ENCODE measurements at regions not wholly inside any gene's neighbourhood (a gene's known extent, or its start where the extent isn't known, plus 50 kb on each side); places are given as distances from the start of the nearest gene placed in this dataset.

- Histone ChIP-seq H3K36me3 (ENCODE audit: control insufficient read depth in 2 of 2, insufficient read depth in 2 of 2, low read length in 1 of 2) (no peaks in the 10 kb centered on the region), H3K27me3 (ENCODE audit: control insufficient read depth in 2 of 2, insufficient read depth in 1 of 2, low read length in 1 of 2) (no peaks in the 10 kb centered on the region), H3K27ac (ENCODE audit: low read depth in 1 of 2, low read length in 1 of 2) (no peak overlapping the region), H3K4me1 (ENCODE audit: control insufficient read depth in 2 of 2, insufficient read depth in 2 of 2, low read length in 2 of 2) (no peaks in the 10 kb centered on the region), H3K4me3 (ENCODE audit: low read length in 2 of 2) (no peak overlapping the region), H3K9me3 (ENCODE audit: control insufficient read depth in 2 of 2, insufficient read depth in 1 of 2, low read length in 1 of 2) (no peaks in the 10 kb centered on the region)
- 83% methylated on average over 7 of the region's 7 CpGs for WGBS
- no peak for DNase-seq (ENCODE audit: low read depth in 6 of 9, low spot score in 9 of 9)
These were observed 64.2 kb upstream of the COL1A2 start for GRCh38 chr7:94330269-94331020.

GRCh38 chr7:94332571-94332970 is 62.1 kb upstream of the COL1A2 start:
- DNase-seq (ENCODE audit: low read depth in 6 of 9, low spot score in 9 of 9), result no peak
- Histone ChIP-seq H3K27ac (ENCODE audit: low read depth in 1 of 2, low read length in 1 of 2) (no peak overlapping the region), H3K9me3 (ENCODE audit: control insufficient read depth in 2 of 2, insufficient read depth in 1 of 2, low read length in 1 of 2) (no peaks in the 10 kb centered on the region), H3K27me3 (ENCODE audit: control insufficient read depth in 2 of 2, insufficient read depth in 1 of 2, low read length in 1 of 2) (no peaks in the 10 kb centered on the region), H3K4me3 (ENCODE audit: low read length in 2 of 2) (no peak overlapping the region), H3K4me1 (ENCODE audit: control insufficient read depth in 2 of 2, insufficient read depth in 2 of 2, low read length in 2 of 2) (peaks cover 0 to 15% of the 10 kb centered on the region in 2 donors), H3K36me3 (ENCODE audit: control insufficient read depth in 2 of 2, insufficient read depth in 2 of 2, low read length in 1 of 2) (no peaks in the 10 kb centered on the region)
- WGBS, result 88% methylated on average over 2 of the region's 2 CpGs

- H3K4me1 ChIP-seq (ENCODE audit: control insufficient read depth in 2 of 2, insufficient read depth in 2 of 2, low read length in 2 of 2), result peaks cover 0 to 18% of the 10 kb centered on the region in 2 donors
- H3K27me3 ChIP-seq (ENCODE audit: control insufficient read depth in 2 of 2, insufficient read depth in 1 of 2, low read length in 1 of 2), result no peaks in the 10 kb centered on the region
- no peaks in the 10 kb centered on the region for H3K9me3 ChIP-seq (ENCODE audit: control insufficient read depth in 2 of 2, insufficient read depth in 1 of 2, low read length in 1 of 2)
- H3K36me3 ChIP-seq (ENCODE audit: control insufficient read depth in 2 of 2, insufficient read depth in 2 of 2, low read length in 1 of 2), result no peaks in the 10 kb centered on the region
- no peak overlapping the region for H3K27ac ChIP-seq (ENCODE audit: low read depth in 1 of 2, low read length in 1 of 2)
- H3K4me3 ChIP-seq (ENCODE audit: low read length in 2 of 2), result no peak overlapping the region
- DNase-seq (ENCODE audit: low read depth in 6 of 9, low spot score in 9 of 9), result no peak
These were observed 60.9 kb upstream of the COL1A2 start for GRCh38 chr7:94333810-94334209.

GRCh38 chr7:94335586-94335985 is 59.1 kb upstream of the COL1A2 start:
- WGBS, result 96% methylated on average over 1 of the region's 1 CpG
- Histone ChIP-seq H3K27me3 (ENCODE audit: control insufficient read depth in 2 of 2, insufficient read depth in 1 of 2, low read length in 1 of 2) (no peaks in the 10 kb centered on the region), H3K4me1 (ENCODE audit: control insufficient read depth in 2 of 2, insufficient read depth in 2 of 2, low read length in 2 of 2) (peaks cover 0 to 18% of the 10 kb centered on the region in 2 donors), H3K36me3 (ENCODE audit: control insufficient read depth in 2 of 2, insufficient read depth in 2 of 2, low read length in 1 of 2) (no peaks in the 10 kb centered on the region), H3K4me3 (ENCODE audit: low read length in 2 of 2) (no peak overlapping the region), H3K9me3 (ENCODE audit: control insufficient read depth in 2 of 2, insufficient read depth in 1 of 2, low read length in 1 of 2) (no peaks in the 10 kb centered on the region), H3K27ac (ENCODE audit: low read depth in 1 of 2, low read length in 1 of 2) (no peak overlapping the region)
- no peak for DNase-seq (ENCODE audit: low read depth in 6 of 9, low spot score in 9 of 9)

GRCh38 chr7:94336009-94336408 is 58.7 kb upstream of the COL1A2 start:
- H3K27ac ChIP-seq (ENCODE audit: low read depth in 1 of 2, low read length in 1 of 2), result no peak overlapping the region
- no peaks in the 10 kb centered on the region for H3K9me3 ChIP-seq (ENCODE audit: control insufficient read depth in 2 of 2, insufficient read depth in 1 of 2, low read length in 1 of 2)
- H3K36me3 ChIP-seq (ENCODE audit: control insufficient read depth in 2 of 2, insufficient read depth in 2 of 2, low read length in 1 of 2), result no peaks in the 10 kb centered on the region
- no peaks in the 10 kb centered on the region for H3K27me3 ChIP-seq (ENCODE audit: control insufficient read depth in 2 of 2, insufficient read depth in 1 of 2, low read length in 1 of 2)
- DNase-seq (ENCODE audit: low read depth in 6 of 9, low spot score in 9 of 9), result no peak
- 56% methylated on average over 2 of the region's 2 CpGs for WGBS
- H3K4me1 ChIP-seq (ENCODE audit: control insufficient read depth in 2 of 2, insufficient read depth in 2 of 2, low read length in 2 of 2), result peaks cover 0 to 18% of the 10 kb centered on the region in 2 donors
- H3K4me3 ChIP-seq (ENCODE audit: low read length in 2 of 2), result no peak overlapping the region

- H3K9me3 ChIP-seq (ENCODE audit: control insufficient read depth in 2 of 2, insufficient read depth in 1 of 2, low read length in 1 of 2), result no peaks in the 10 kb centered on the region
- no peaks in the 10 kb centered on the region for H3K27me3 ChIP-seq (ENCODE audit: control insufficient read depth in 2 of 2, insufficient read depth in 1 of 2, low read length in 1 of 2)
- DNase-seq (ENCODE audit: low read depth in 6 of 9, low spot score in 9 of 9), result no peak
- no peaks in the 10 kb centered on the region for H3K36me3 ChIP-seq (ENCODE audit: control insufficient read depth in 2 of 2, insufficient read depth in 2 of 2, low read length in 1 of 2)
- peaks cover 0 to 18% of the 10 kb centered on the region in 2 donors for H3K4me1 ChIP-seq (ENCODE audit: control insufficient read depth in 2 of 2, insufficient read depth in 2 of 2, low read length in 2 of 2)
- no peak overlapping the region for H3K27ac ChIP-seq (ENCODE audit: low read depth in 1 of 2, low read length in 1 of 2)
- H3K4me3 ChIP-seq (ENCODE audit: low read length in 2 of 2), result no peak overlapping the region
- 61% methylated on average over 2 of the region's 2 CpGs for WGBS
These were observed 55.7 kb upstream of the COL1A2 start for GRCh38 chr7:94338921-94339371.

- no peak overlapping the region for H3K27ac ChIP-seq (ENCODE audit: low read depth in 1 of 2, low read length in 1 of 2)
- WGBS, result 93% methylated on average over 1 of the region's 1 CpG
These were observed 49.9 kb upstream of the COL1A2 start for GRCh38 chr7:94344826-94345225.

More at GRCh38 chr7:94344826-94345225, 49.9 kb upstream of the COL1A2 start:
- Histone ChIP-seq H3K36me3 (ENCODE audit: control insufficient read depth in 2 of 2, insufficient read depth in 2 of 2, low read length in 1 of 2) (no peaks in the 10 kb centered on the region), H3K4me3 (ENCODE audit: low read length in 2 of 2) (no peak overlapping the region), H3K27me3 (ENCODE audit: control insufficient read depth in 2 of 2, insufficient read depth in 1 of 2, low read length in 1 of 2) (no peaks in the 10 kb centered on the region), H3K9me3 (ENCODE audit: control insufficient read depth in 2 of 2, insufficient read depth in 1 of 2, low read length in 1 of 2) (no peaks in the 10 kb centered on the region), H3K4me1 (ENCODE audit: control insufficient read depth in 2 of 2, insufficient read depth in 2 of 2, low read length in 2 of 2) (no peaks in the 10 kb centered on the region)
- DNase-seq (ENCODE audit: low read depth in 6 of 9, low spot score in 9 of 9), result no peak

Data from thymus (tissue), 11 donors.